Natural killer cell (primary cell): ENCODE measurements at regions not wholly inside any gene's neighbourhood (a gene's known extent, or its start where the extent isn't known, plus 50 kb on each side); places are given as distances from the start of the nearest gene placed in this dataset.
"Not testable (repeated sequence)": the region's sequence is repeated elsewhere in the genome, so short reads cannot be mapped to it uniquely, and the experiment has no call there.

ENCODE experiments used
- ATAC-seq, 3 donors: fragments of 150-1000 bp in 2 of 3; fragments of 200-7000 bp in 1 of 3; cut with Tn5 transposase; 1 replicate in 1 of 3; 2 replicates in 2 of 3; pipeline ENCODE4 v1.10.0; 2021; ENCODE audit warnings: mild to moderate bottlenecking in 2 of 3, moderate library complexity in 2 of 3
- DNase-seq, 2 donors: peaks; one replicate each; pipeline versions ENCODE4 v3.0.0 to v3.0.0-alpha.2; 2013 to 2021; ENCODE audit warnings: mixed read lengths in 1 of 2
- H3K27ac ChIP-seq: one replicate; pipeline ENCODE4 v1.5.1; 2013; ENCODE audit warnings: mild to moderate bottlenecking, low read length
- H3K27me3 ChIP-seq: one replicate; pipeline ENCODE4 v1.6.1; 2013; ENCODE audit warnings: low read length; ENCODE audit not compliant: control insufficient read depth, insufficient read depth
- H3K36me3 ChIP-seq: one replicate; pipeline ENCODE4 v1.6.1; 2013; ENCODE audit warnings: low read length; ENCODE audit not compliant: control insufficient read depth, insufficient read depth
- H3K4me1 ChIP-seq: one replicate; pipeline ENCODE4 v1.6.1; 2013; ENCODE audit warnings: low read length; ENCODE audit not compliant: control insufficient read depth, insufficient read depth
- H3K4me3 ChIP-seq: one replicate; pipeline ENCODE4 v1.5.1; 2013; ENCODE audit warnings: low read length
- H3K9me3 ChIP-seq: one replicate; pipeline ENCODE4 v1.6.1; 2013; ENCODE audit warnings: low read length; ENCODE audit not compliant: control insufficient read depth, insufficient read depth
- H3K27ac Mint-ChIP-seq, 2 donors: one replicate each; pipeline ENCODE4 v1.8.0; 2022; ENCODE audit warnings: mild to moderate bottlenecking in 2 of 2, mixed read lengths in 2 of 2, moderate library complexity in 1 of 2
- H3K27me3 Mint-ChIP-seq, 2 donors: one replicate each; pipeline ENCODE4 v1.8.0; 2022; ENCODE audit warnings: low read depth in 2 of 2, mixed read lengths in 2 of 2
- H3K36me3 Mint-ChIP-seq: one replicate; pipeline ENCODE4 v1.8.0; 2022; ENCODE audit warnings: mixed read lengths
- H3K4me1 Mint-ChIP-seq, 2 donors: one replicate each; pipeline ENCODE4 v1.8.0; 2022; ENCODE audit warnings: mixed read lengths in 2 of 2
- H3K4me3 Mint-ChIP-seq: one replicate; pipeline ENCODE4 v1.8.0; 2022; ENCODE audit warnings: mild to moderate bottlenecking, moderate library complexity, mixed read lengths
- H3K9me3 Mint-ChIP-seq, 2 donors: one replicate each; pipeline ENCODE4 v1.8.0; 2022; ENCODE audit warnings: mixed read lengths in 2 of 2
- WGBS: methylation state at CpG from one replicate; pipeline ENCODE4 v1.1.7; 2013; ENCODE audit warnings: missing lambda C conversion rate; ENCODE audit not compliant: insufficient coverage; 5-methylcytosine and 5-hydroxymethylcytosine counted together
- intact Hi-C: fragments of 100-400 bp; cut with micrococcal nuclease; formaldehyde crosslinking; loops from one replicate; pipeline ENCODE4 v1.14.2; 2022
- TF ChIP-seq, protein P1 (sequence below): fragments of 200-600 bp; IDR thresholded peaks from one replicate; pipeline ENCODE4 v1.8.0; 2022; ENCODE audit warnings: antibody characterized with exemption

DNA sequence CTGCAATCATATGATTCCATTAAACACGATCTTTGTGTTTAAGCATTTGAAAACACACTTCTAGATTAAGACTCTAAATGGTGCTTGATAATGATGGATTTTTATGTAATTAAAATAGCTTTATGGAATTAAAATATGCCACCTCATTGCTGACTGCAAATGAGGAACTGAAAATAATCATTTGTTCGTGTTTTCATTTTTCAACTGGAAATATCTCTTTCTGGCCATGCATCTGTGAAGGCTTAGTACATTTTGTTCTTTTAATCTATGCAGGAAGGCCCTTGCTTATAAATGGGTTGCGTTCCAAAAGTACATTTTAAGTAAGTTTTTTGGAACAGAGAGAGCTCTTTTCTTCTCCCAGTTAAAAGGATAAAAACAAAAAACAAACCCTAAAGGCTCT lies 125.5 kb downstream of the MC4R start:
- TF ChIP-seq, protein P1, sequence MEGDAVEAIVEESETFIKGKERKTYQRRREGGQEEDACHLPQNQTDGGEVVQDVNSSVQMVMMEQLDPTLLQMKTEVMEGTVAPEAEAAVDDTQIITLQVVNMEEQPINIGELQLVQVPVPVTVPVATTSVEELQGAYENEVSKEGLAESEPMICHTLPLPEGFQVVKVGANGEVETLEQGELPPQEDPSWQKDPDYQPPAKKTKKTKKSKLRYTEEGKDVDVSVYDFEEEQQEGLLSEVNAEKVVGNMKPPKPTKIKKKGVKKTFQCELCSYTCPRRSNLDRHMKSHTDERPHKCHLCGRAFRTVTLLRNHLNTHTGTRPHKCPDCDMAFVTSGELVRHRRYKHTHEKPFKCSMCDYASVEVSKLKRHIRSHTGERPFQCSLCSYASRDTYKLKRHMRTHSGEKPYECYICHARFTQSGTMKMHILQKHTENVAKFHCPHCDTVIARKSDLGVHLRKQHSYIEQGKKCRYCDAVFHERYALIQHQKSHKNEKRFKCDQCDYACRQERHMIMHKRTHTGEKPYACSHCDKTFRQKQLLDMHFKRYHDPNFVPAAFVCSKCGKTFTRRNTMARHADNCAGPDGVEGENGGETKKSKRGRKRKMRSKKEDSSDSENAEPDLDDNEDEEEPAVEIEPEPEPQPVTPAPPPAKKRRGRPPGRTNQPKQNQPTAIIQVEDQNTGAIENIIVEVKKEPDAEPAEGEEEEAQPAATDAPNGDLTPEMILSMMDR: no peak
- H3K4me3 ChIP-seq: no peak overlapping the region
- Mint-ChIP-seq H3K27ac (no peak overlapping the region), H3K4me1 (no peaks in the 10 kb centered on the region), H3K36me3 (no peaks in the 10 kb centered on the region), H3K9me3 (peaks cover 8 to 13% of the 10 kb centered on the region in 2 donors), H3K4me3 (no peak overlapping the region), H3K27me3 (no peaks in the 10 kb centered on the region)
- H3K9me3 ChIP-seq: no peaks in the 10 kb centered on the region
- intact Hi-C loops: no loop called here
- WGBS: 7% methylated on average over 1 of the region's 3 CpGs
- H3K36me3 ChIP-seq: no peaks in the 10 kb centered on the region
- DNase-seq (no peak), ATAC-seq (no peak)
- no peaks in the 10 kb centered on the region for H3K4me1 ChIP-seq
- H3K27me3 ChIP-seq: no peaks in the 10 kb centered on the region
- no peak overlapping the region for H3K27ac ChIP-seq

DNA sequence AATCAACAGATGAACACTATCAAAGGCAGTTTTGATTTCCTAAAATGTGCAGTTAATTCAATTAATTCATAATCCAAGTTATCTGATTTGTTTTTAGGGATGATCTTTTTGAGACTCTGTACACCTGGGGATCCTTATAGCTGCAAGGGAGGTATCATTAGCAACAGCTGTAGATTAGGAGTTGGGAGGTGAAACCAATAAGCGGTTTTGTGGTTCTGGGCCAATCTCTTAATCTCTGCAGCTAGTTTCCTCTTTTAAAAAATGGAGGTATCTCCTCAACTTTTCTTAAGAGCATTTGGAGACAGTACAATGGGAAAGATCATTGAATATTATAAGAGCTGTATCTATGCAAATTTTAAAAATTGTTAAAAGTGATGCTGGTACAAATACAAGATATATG lies 126.0 kb downstream of the MC4R start:
- no peaks in the 10 kb centered on the region for H3K36me3 ChIP-seq
- H3K27me3 ChIP-seq: no peaks in the 10 kb centered on the region
- WGBS: 11% methylated on average over 1 of the region's 1 CpG
- Mint-ChIP-seq H3K36me3 (no peaks in the 10 kb centered on the region), H3K4me1 (no peaks in the 10 kb centered on the region), H3K27me3 (no peaks in the 10 kb centered on the region), H3K4me3 (no peak overlapping the region), H3K27ac (no peak overlapping the region), H3K9me3 (peaks cover 8 to 13% of the 10 kb centered on the region in 2 donors)
- TF ChIP-seq, protein P1: no peak
- no peak overlapping the region for H3K4me3 ChIP-seq
- ATAC-seq (no peak), DNase-seq (no peak)
- no peaks in the 10 kb centered on the region for H3K4me1 ChIP-seq
- no peak overlapping the region for H3K27ac ChIP-seq
- H3K9me3 ChIP-seq: no peaks in the 10 kb centered on the region
- intact Hi-C loops: no loop called here

DNA sequence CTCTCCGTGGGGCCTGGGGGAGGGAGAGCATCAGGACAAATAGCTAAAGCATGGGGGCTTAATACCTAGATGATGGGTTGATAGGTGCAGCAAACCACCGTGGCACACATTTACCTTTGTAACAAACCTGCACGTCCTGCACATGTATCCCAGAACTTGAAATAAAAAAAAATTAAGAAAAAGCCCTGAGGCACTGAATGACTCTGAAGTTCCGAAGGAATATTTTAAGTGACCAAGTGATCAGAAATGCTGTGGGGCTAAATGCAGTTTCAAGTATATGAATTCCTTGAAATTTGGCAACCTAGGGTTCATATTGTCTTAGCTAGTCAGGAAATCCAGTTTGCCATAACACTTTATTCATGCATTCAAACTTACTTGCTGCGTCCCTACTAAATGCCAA lies 127.5 kb downstream of the MC4R start:
- Mint-ChIP-seq H3K4me1 (no peaks in the 10 kb centered on the region), H3K27me3 (no peaks in the 10 kb centered on the region), H3K4me3 (no peak overlapping the region), H3K36me3 (no peaks in the 10 kb centered on the region), H3K27ac (no peak overlapping the region), H3K9me3 (peaks cover 12 to 15% of the 10 kb centered on the region in 2 donors)
- no peak for ATAC-seq
- no peaks in the 10 kb centered on the region for H3K27me3 ChIP-seq
- H3K36me3 ChIP-seq: no peaks in the 10 kb centered on the region
- no peaks in the 10 kb centered on the region for H3K9me3 ChIP-seq
- no peak overlapping the region for H3K27ac ChIP-seq
- no peak overlapping the region for H3K4me3 ChIP-seq
- TF ChIP-seq, protein P1: no peak
- no peaks in the 10 kb centered on the region for H3K4me1 ChIP-seq
- intact Hi-C loops: no loop called here
- DNase-seq: no peak
- 88% methylated on average over 5 of the region's 5 CpGs for WGBS

DNA sequence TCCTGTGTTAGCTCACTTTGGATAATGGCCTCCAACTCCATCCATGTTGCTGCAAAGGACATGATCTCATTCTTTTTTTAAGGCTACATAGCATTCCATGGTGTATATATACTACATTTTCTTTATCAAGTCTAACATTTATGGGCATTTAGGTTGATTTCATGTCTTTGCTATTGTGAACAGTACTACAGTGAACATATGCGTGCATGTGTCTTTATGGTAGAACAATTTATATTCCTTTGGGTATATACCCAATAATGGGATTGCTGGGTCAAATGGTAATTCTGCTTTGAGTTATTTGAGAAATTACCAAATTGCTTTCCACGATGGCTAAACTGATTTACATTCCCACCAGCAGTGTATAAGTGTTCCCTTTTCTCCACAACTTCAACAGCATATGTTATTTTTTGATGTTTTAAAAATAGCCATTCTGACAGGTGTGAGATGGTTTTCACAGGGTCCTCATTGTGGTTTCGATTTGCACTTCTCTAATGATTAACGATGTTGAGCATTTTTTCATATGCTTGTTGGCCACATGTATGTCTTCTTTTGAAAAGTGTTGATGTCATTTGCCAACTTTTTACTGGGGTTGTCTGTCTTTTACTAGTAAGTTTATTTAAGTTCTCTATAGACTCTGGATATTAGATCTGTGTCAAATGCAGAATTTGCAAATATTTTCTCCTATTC lies 133.4 kb downstream of the MC4R start:
- H3K4me3 ChIP-seq, intact Hi-C loops, H3K36me3 ChIP-seq, H3K27ac ChIP-seq, H3K27me3 ChIP-seq, DNase-seq, ATAC-seq, H3K4me3 Mint-ChIP-seq, H3K36me3 Mint-ChIP-seq, H3K27ac Mint-ChIP-seq, H3K27me3 Mint-ChIP-seq, H3K4me1 ChIP-seq, H3K4me1 Mint-ChIP-seq, H3K9me3 ChIP-seq: not testable (repeated sequence)
- H3K9me3 Mint-ChIP-seq: peaks cover 12 to 13% of the 10 kb centered on the region in 2 donors
- 44% methylated on average over 3 of the region's 4 CpGs for WGBS
